Effector CD8-positive, alpha-beta T cell (primary cell): ENCODE measurements at regions not wholly inside any gene's neighbourhood (a gene's known extent, or its start where the extent isn't known, plus 50 kb on each side); places are given as distances from the start of the nearest gene placed in this dataset.

Experiments
- DNase-seq: peaks from one replicate; lab custom pipeline; 2025; lab: John Stamatoyannopoulos, UW

GRCh38 chr5:51034222-51034901, 348.9 kb upstream of the ISL1 start:
- DNase-seq = no peak

- DNase-seq = no peak
Observed at GRCh38 chr5:51039424-51040329, 343.6 kb upstream of the ISL1 start.

GRCh38 chr5:51043745-51044144, 339.5 kb upstream of the ISL1 start:
- DNase-seq = no peak

- DNase-seq = no peak
Observed at GRCh38 chr5:51047369-51047768, 335.9 kb upstream of the ISL1 start.

GRCh38 chr5:51053361-51053760, 329.9 kb upstream of the ISL1 start:
- DNase-seq = no peak

GRCh38 chr5:51060953-51061352, 322.3 kb upstream of the ISL1 start:
- no peak for DNase-seq

GRCh38 chr5:51072937-51073336, 310.3 kb upstream of the ISL1 start:
- no peak for DNase-seq

GRCh38 chr5:51082741-51083140, 300.5 kb upstream of the ISL1 start:
- no peak for DNase-seq

GRCh38 chr5:51091816-51092215, 291.4 kb upstream of the ISL1 start:
- DNase-seq = no peak

- no peak for DNase-seq
Observed at GRCh38 chr5:51095486-51095885, 287.8 kb upstream of the ISL1 start.

GRCh38 chr5:51096859-51097258, 286.4 kb upstream of the ISL1 start:
- no peak for DNase-seq

- DNase-seq = no peak
Observed at GRCh38 chr5:51099173-51099853, 283.9 kb upstream of the ISL1 start.

- DNase-seq = no peak
Observed at GRCh38 chr5:51104556-51104955, 278.7 kb upstream of the ISL1 start.

GRCh38 chr5:51109786-51110410, 273.4 kb upstream of the ISL1 start:
- no peak for DNase-seq

GRCh38 chr5:51131266-51131665, 252.0 kb upstream of the ISL1 start:
- DNase-seq = no peak

- no peak for DNase-seq
Observed at GRCh38 chr5:51138164-51138563, 245.1 kb upstream of the ISL1 start.

- DNase-seq = no peak
Observed at GRCh38 chr5:51148437-51148836, 234.8 kb upstream of the ISL1 start.

- no peak for DNase-seq
Observed at GRCh38 chr5:51156222-51156621, 227.0 kb upstream of the ISL1 start.

- DNase-seq = no peak
Observed at GRCh38 chr5:51156838-51157237, 226.4 kb upstream of the ISL1 start.

- no peak for DNase-seq
Observed at GRCh38 chr5:51159164-51159563, 224.1 kb upstream of the ISL1 start.

GRCh38 chr5:51159606-51160005, 223.6 kb upstream of the ISL1 start:
- DNase-seq = no peak

- no peak for DNase-seq
Observed at GRCh38 chr5:51162245-51162644, 221.0 kb upstream of the ISL1 start.
